SKM-1 treated with dmso at 0.1 percent for 144 hours (cell line): ENCODE measurements at regions not wholly inside any gene's neighbourhood (a gene's known extent, or its start where the extent isn't known, plus 50 kb on each side); places are given as distances from the start of the nearest gene placed in this dataset.

ENCODE experiments used
- DNase-seq: peaks from one replicate; lab custom pipeline; 2025; ENCODE audit not compliant: unreplicated experiment; lab: John Stamatoyannopoulos, UW

DNA sequence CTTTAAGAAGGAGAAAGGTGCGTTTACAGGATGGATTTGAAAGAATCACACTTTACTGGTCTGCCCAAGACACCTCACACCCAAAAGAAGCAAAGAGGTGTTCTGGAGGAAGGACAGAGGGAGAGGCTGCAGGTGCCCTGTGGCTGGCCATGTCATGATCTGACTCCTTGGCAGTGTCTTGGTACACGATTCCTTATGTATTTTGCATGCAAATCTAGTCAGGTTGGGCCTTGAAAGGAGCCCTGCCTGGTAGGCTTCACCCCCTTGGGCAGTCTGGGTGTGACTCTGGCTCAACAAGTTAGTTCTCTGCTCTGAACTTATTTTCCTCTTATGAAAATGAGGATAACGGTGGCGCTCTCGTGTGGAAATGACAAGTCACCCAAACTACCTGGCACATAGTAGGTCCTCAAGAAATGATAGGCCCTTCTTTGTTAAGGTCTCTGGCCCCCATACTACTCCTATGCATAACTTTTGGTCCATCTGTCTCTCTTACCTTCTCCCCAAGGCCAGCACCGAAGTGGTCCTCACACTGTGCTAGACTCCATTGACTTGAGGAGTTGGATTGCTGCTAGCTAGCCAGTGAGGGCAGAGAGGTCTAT is 212.5 kb downstream of the SEMA6A start:
- DNase-seq = no peak

DNA sequence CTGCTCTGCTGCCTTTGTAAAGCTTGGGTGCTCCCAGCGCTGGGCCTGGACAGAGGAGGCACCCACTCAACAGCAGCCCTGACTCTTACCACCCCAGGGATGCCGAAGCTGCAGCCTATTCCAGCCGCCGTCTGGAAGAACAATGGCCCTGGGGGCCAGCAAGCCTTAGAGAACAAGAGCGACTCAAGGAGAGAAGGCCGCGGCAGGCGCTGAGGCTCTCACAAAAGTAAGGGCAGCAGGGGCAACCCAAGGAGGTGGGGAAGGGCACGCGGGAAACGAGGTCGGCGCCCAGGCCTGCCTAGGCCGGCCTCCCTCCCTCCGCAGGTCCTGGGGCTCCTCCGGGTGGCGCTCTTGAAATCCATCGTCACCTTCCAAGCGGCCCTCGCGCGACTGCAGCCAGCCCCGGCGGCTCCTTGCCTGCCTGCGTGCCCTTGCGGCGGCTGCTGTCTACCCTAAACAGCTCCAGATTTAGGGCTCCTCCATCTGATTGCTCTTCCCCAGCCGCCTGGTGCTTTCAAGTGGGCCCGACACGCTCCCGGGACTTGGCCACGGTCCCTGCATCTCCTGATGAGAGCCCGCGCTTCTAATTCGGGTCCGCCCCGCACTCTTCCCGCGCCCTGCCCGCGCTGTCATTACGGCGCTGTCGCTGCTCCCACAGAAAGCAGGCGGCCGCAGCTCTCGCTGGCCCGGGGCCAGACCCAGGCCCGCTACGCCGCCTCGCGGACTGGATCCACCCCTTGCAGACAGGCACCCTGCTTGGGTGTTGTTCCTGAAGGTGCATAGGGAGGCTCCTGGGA is 213.3 kb downstream of the SEMA6A start:
- DNase-seq = no peak

DNA sequence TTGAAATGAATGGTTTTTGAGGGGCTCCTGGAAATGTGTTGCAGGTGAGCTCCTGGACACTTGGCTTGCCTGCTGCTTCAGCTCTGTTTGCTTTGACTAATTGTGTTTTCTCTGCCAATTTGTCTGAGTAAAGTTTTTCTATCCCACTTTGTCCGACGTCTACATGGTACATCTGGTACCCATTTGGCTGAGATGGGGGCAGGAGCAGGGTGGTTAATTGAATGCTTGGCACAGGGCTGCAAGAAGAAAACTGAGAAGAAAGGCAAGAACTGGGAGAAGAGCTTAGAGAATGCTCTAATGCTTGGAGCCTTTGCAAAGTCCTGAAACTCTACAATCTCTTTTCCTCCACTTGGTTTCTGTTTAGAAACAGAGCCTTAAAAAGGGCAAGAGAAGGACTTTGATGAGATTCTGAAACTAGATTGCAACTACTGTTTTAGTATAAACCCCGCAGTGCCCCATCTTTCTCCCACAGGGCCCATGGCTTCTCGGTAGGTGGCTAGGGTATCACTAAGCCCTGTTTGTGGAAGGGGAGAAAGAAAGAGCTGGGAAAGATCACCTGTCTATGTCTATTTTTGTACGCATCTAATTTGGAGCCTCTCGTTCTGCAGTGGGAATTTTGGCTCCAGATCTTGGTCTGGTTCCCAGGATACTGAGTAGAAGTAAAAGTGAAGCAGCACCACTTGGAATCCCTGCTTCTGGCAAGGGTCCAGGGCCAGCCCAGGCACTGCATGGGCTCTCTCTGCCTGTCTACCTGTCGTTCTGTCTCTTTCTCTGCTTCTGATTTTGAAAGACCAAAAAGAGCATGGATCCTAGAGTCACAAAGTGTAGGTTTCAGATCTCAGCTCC is 214.4 kb downstream of the SEMA6A start:
- DNase-seq = no peak

DNA sequence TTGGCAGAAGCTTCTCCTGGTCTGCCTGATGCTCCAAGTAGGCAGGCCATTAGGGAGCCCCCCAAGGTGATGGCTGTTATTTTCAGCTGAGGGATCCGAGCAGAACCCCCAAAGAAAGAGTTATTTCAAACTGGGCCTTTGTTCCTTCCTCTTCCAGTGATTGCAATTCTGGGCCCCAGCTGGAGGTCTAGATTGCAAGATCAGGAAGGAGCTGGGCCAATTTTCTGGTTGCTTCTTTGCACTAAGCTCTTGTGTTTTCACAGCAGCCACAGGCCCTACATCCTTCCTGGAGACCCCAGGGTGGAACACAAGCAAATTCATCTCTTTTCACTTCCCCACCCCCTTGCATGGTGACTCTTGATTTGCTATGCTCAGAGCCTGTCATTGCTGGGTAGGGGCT is 215.0 kb downstream of the SEMA6A start:
- peak; percentile 8 for DNase-seq

DNA sequence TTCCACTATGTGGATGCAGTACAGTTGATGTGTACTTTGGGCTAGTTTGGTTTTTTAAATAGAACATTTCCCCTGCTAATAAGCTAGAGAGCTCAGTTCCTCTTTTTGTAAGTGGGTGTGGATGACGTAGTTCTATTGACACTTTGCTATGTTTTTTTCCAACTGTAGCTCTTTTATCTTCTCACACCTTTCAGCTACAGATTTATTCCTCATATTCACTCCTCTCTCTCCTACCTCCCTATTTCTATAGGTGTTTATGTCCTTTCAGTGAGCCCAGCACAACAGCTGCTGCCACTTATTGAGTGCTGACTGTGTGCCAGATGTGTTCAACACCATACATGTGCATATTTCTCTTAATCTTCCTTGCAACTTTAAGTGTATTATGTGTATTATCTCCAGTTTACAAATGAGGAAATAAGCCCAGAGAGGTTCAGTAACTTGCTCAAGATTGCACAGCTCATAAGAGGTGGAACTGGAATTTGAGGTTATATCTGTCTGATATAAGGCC is 215.7 kb downstream of the SEMA6A start:
- peak; percentile 57 for DNase-seq

DNA sequence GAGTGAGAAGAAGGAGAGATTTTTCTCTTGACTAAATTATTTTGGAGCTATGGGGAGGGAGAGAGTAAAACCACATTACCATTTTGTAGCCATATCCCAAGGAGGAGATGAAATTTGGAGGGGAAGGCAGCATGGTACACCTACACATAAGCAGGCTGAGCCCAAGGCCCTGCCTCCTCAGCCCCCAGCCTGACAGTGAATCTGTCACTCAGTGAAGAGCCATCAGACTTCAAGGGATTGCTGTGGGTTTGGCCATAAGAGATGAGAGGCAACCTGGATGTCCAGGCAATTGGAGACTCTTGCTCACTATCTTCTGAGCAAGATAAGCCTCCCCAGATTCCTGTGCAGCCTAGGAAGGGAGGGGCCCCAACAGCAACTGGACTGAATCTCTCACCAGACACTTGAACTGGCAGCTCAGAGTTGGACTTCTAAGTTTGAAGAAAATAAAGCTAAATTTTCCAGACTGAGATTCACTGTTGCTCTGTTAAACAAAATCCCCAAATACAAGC is 216.6 kb downstream of the SEMA6A start:
- DNase-seq = no peak

DNA sequence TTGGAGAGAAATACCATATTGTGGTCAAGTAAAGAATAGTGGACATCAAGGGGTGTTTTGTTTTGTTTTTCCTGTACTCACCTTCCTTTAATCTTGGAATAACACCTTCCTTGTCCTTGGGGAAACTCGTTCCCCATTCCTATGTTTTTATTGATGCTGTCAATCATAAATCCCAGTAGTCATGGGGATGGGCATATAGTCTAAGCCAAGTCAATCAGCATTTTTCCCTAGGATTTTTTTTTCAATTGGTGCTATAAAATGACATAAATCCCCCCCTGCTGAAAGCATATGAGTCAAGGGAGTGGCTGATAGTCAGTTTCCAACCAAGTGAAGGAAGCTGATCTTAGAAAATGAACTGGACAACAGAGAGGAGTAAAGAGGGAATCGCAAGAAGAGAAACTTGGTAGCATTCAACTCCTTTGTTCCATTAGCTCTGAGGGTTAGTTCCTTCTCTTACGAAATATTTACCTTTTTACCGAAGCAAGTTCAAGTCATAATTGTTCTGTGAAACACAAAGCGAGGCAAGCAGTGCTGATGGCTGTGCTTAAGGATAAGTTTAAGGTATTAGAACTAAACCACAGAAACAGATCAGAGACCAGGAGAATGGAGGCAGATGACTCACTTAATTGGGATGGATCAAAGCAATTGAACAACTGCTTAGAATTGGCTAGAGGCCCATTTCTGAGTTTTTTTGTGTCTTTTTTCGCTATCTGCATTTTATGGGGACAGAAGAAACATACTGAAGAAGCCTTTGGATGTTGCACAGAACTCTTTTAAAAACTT is 218.6 kb downstream of the SEMA6A start:
- DNase-seq = no peak

DNA sequence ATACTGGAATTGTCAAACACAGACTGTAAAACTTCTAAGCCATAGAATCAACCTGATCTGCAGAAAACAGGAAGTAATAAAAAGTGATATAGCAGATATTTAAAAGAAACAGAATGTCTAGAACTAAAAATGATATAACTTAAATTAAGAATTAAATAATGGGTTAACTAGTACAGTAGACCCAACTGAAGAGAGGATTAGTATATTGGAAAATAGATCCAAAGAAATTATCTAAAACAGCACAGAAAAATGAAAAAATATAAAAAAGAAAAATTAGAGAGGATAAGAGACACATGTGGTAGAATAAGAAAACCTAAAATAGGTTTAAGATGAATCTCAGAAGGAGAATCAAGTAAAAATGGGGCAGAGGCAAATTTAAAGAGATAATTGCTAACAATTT is 219.9 kb downstream of the SEMA6A start:
- no peak for DNase-seq

DNA sequence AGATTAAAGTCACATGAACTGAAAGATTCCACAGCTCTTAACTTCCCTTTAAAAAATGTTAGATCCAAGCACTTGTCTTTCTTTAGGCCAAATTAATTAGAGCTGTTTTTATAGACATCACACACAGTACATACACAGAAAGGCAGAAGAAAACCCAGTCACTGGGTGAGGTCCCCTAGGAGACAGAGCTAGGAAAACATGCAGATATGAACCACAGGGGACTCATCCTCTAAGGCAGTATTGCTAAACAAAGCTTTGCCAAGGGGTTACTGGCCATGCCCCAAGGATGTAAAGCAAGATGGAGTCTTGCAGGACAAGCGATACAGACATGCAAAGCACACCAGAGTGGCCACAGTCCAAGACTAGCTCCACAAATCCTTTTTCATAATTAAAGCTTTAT is 227.0 kb downstream of the SEMA6A start:
- DNase-seq = no peak

DNA sequence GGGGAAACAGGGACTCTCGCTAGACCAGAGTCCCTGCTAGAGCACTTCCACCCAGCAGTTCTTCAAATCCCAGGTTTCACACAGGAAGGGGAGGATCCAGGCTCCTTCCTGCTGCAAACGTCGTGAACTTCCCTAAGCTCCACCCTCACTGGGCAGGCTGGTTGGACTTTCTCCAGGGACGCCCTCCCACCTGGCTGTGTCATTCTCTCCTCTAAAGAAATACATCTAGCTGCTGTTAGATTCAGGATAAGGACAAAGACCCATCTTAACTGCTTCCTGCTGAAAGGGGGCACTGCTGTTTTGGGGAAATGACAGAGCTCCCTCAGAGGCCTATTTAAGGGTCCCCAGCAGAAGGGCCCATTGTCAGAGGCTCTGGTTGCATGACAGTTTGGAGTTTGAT is 230.7 kb downstream of the SEMA6A start:
- no peak for DNase-seq
